ENCODE measurements at regions not wholly inside any gene's neighbourhood (a gene's known extent, or its start where the extent isn't known, plus 50 kb on each side); places are given as distances from the start of the nearest gene placed in this dataset.

DNA sequence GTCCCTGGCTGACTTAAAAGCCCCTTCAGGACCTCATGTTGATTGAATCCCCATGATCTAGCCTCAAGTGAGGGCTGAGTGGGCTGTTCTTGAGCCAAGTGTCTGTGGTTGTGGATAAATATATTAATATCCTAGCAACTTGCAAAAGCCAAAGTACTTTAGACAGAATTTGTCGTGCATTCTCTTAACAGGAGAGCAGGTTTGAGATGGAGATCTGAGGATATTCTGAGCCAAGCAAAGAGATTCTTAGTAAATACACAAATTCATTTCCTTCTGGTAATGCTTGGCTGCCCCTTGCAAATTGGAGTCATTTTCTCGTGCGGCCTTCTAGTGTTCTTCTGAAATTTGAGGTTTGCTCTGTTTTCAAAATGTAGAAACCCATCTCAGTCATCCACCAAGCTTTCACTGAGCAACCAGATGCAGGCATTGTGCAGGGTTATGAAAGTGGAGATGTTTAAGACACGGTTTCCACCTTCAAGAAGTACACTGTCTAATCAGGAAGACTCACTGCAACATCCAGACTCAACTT is 242.1 kb upstream of the JUN start:
- DNase-seq (ENCODE audit: low read depth), result peak; percentile 67

DNA sequence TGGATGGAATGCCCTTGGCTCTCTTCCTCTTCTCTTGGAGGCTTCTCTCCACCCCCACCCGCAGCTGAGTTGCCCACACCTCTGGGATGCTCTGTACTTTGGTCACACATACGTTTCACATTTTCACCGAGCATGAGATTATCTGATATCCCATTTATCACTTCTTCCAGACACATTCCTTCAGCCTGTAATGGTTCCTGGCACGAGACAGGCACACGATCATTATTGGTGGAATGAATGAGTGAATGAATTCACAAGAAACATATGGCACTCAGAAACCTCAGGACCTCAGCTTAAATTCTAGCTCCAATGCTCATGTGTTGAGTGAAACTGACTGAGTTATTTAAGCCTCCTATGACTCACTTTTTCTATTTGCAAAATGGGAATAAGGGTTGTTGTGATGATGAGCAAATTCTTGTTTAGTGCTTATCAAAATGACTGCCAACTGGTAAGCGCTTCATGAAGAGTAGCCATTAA is 242.7 kb upstream of the JUN start:
- peak; percentile 82 for DNase-seq (ENCODE audit: low read depth)

DNA sequence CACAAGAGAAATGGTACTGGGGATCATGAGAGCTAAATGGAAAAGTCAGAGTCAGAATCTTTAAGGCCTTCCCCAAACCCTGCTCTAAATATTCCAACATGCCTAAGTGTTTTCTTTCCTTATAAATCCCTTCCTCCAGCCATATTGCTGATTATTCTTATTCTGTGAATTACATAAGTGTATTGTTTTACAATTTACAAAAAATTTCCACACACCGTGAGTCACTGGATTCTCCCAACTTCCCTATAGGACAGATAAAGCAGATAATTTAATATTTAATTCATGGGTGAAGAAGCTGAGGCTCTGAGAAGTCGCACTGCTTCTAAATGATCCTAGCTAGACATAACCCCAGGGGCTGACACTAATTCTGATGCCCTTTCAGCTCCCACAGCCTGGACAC is 243.3 kb upstream of the JUN start:
- no peak for DNase-seq (ENCODE audit: low read depth)

DNA sequence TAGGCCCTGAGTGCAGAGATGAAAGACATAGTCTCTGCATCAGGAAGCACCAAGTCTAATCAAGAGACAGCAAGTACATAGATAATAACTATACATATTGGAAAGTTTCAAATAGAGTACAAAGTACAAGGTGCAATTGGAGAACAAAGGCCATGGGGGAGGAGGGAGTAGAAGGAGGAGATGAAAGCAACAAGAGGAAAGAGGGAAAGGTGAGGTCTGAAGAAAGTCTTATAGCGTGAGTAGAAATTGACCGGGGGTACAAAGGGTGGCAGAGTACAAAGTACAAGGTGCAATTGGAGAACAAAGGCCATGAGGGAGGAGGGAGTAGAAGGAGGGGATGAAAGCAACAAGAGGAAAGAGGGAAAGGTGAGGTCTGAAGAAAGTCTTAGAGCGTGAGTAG is 244.2 kb upstream of the JUN start:
- DNase-seq (ENCODE audit: low read depth), result no peak

DNA sequence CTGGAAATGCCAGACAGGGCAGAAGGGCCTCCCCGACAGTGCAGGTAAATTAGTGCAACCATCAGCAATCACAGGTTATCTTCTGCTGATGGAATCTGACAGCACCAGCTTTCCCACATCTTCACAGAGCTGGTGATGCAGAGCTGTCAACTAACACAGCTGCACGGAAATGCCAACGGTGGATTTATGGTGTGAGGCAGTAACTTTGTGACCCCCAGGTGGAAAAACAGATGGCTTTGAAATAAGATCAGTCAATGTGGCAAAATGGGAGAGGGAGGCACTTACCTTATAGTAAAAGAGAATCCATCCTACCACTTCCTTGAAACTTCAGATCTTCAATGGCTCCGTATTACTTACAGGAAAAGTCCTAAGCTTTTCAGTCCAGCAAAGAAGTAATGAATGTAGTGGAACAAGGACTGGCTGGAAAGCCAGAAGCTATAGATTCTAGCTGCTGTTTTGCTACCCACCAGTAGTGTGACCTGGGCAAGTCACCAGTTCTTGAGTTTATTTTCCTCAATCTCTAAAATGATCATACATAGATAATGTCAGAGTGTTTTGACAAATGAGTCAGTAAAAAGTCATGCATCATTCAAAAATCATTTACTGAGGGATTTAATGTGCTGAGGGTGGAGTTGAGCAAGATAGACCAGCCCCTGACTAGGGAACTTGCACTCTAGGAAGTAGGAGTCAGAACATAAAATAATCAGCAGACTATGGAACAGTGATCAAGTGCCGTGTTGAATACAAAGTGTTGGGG is 245.7 kb upstream of the JUN start:
- DNase-seq (ENCODE audit: low read depth), result no peak

DNA sequence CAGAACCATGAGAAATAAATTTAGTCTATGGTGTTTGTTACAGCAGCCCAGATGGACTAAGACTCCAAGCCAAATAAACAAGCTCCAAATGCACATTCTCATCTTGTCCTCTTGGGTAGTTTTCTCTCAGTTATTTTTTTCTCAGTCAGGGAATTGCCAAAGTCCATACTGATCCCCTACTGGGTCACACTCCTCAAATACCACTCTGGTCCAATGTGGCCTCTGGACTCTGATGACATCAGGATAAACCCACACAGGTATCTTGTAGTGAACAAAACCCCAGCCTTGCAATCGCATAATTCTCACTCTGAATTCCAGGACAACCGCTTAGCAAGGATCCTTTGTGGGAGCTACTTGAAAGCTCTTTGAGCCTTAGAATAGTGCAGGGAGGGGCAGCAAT is 248.4 kb upstream of the JUN start:
- DNase-seq (ENCODE audit: low read depth), result no peak

DNA sequence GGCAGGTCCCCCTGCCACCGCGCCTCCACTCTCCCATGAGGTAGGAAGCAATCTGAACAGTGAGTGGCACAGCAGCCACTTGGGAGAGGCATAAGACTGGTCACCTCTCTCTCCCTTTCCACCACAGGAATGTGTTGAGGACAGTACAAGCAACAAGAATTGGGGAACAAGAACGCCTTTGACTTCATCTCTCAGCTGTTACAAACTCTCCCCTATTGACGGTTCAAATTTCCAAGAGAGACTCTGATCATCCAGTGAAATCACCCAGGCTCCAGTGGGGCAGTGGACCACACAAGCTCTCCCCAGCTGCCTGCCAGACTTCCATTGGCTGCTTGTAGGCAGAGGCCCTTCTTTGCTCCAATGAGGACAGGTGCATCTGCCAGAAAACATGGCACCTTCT is 249.9 kb upstream of the JUN start:
- no peak for DNase-seq (ENCODE audit: low read depth)

DNA sequence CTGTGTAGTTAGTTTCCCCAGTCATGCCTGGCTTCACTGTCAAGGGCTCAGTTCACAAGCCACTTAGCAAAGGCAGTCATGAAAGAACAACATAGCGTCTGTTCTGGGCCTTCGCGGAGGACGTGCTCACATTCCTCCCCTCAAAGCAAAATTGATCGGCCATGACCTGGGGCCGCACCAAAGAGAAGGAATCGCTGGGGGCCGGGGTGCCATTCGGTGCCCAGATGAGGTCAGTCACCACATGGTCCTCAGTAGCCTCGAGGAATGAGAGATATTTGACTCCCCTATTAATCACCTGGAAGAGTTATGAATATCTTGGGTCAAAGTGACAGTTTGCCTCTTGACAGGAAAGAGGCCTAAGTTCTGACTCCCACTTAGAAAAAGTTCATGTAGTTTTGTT is 251.1 kb upstream of the JUN start:
- no peak for DNase-seq (ENCODE audit: low read depth)

DNA sequence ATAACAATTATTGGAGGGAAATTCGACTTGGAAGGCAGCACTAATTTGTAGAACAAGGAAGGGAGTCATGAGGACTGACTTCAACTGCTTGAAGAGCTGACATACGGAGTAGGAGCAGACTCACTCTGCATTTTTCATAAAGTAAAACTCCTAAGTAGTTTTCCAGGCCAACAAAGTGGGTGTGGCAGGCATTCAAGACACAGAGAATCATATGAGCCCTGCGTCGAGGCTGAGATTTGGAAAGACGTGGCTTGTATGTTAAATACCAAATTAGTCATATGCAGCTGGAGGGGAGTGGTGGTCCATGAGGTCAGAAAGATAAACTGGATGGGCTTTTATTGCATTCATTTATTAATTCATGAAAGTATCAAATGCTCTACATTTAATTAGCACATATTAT is 255.7 kb upstream of the JUN start:
- no peak for DNase-seq (ENCODE audit: low read depth)

DNA sequence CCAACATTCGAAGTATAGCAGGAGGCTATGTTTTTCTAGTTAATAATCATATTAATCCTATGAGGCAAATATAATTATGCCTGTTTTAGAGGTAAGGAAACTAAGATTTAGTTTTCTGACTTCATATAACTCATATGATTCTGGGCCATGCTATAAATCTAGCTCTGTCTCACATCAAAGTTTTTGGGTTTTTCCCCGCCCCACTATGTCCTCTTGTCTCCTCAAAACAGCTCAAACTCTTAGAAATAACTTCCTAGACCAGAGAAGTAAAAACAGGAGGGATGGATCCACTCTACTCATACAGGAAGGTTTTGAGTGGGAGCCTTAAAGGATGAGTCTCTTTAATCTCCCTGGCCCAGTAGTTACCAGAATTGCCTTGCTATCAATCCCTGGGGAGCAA is 256.4 kb upstream of the FGGY start:
- no peak for DNase-seq (ENCODE audit: low read depth)

DNA sequence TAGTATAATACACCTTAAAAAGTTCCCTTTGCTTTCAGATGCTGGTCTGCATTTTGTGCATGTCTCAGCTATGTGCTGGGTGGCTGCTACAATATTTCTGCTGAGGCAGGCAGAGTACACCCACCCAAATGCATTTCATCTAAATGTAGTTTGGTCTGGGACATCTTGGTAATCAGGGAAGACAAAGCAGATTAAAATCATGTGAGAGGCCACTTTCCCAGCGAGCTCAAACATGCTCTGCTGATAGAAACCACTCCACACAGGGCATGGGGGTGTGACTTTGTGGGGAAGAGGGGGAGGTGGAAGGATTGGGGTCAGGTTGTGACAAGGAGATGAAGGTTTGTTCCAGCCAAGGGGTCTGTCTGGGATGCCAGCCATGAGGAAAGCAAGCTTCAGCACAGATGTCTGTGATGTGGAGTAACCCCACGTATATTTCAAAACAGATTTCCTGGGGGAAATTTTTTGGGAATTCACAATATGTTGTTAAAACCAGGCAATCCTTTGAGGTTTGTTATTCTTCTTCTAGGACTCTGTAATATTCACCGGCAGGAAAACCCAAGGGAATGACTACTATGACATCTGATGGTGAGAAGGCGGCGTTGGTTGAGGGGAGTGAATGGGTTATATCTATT is 255.1 kb upstream of the FGGY start:
- DNase-seq (ENCODE audit: low read depth), result no peak

DNA sequence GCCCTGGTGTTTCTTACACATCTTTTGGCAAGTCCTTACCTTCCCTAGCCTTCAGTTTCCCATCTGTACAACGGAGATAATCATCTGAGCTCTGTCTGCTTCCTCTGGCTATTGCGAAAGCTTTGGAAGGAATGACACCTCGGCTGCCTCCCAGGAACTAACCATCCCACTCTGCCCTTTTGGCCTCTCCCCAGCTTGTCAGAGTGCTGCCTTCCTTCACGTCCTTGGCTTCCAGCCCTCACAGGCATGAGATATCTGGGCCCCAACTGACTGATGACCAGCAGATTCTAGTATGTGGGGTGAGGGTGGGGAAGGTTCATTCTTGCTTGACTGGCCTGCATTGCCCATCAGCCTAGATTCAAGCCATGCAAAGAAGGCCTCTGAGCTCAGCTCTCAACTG is 253.1 kb upstream of the FGGY start:
- DNase-seq (ENCODE audit: low read depth), result peak; percentile 84

DNA sequence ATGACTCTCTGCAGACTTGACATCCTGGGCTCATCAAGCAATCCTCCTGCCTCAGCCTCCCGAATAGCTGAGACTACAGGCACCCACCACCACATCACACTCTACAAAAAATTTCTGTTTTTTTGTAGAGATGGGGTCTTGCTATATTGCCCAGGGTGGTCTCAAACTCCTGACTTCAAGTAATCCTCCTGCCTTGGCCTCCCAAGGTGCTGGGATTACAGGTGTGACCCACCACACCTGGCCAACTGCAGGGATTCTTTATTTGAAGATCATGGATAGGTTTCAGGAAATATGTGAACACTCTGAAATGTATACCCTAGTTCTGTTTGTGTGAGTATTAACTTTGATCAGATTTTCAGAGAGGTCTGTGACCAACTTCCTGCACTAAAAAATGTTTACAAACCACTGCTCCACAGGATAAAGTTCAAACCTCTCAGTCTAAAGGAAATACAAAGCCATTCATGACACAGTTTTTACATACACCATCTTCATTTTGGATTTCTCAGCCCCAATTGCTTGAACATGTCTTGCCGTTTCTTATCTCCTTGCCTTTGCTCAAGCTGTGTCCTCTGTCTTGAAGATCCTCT is 252.3 kb upstream of the FGGY start:
- DNase-seq (ENCODE audit: low read depth), result no peak

DNA sequence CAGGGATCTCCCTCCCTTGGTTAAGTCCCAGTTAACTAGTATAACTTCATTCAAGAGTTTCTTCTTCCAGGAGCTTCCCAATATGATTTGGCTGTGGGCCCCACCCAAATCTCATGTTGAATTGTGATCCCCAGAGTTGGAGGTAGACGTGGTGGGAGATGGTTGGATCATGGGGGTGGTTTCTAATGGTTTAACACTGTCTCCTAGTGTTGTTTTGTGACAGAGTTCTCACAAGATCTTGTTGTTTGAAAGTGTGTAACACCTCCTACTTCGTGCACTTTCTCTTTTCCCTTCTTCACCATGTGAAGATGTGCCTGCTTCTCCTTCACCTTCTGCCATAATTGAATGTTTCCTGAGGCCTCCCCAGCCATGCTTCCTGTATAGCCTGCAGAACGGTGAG is 251.8 kb upstream of the FGGY start:
- no peak for DNase-seq (ENCODE audit: low read depth)

DNA sequence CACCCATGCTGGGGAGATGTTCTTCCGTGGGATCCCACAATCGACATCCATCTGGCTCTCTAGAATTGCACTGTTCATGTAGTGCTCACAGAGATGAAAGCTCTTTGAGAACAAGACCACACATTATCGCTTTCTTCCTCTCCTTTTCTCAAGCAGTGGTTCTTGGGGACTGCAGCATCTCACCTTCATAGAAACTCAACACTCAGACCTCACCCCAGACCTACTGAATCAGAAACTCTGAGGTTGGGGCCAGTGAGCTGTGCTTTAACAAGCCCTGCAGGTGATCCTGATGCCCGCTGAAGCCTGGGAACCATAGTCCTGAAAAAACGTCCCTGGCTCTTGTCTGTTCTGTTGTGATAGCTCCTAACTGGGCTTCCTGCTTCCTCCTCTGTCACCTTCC is 251.3 kb upstream of the FGGY start:
- DNase-seq (ENCODE audit: low read depth), result no peak

DNA sequence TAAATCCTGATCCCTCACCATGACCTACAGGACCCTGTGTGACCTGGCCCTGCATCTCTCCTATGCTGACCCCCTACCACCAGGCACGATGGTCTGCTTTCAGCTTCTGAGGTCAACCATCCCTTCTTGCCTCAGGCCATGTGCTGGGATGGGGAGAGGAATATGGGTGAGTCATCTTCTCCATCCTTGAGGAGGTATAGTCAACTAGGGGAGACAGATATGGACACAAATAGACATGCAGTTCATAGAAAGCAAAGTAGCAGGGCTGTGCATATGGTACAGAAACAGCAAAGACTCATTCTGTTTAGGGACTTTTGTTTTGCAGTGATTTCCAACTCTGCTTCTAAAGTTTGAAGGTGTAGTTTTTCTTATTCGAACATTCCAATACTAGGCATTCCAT is 250.8 kb upstream of the FGGY start:
- no peak for DNase-seq (ENCODE audit: low read depth)

DNA sequence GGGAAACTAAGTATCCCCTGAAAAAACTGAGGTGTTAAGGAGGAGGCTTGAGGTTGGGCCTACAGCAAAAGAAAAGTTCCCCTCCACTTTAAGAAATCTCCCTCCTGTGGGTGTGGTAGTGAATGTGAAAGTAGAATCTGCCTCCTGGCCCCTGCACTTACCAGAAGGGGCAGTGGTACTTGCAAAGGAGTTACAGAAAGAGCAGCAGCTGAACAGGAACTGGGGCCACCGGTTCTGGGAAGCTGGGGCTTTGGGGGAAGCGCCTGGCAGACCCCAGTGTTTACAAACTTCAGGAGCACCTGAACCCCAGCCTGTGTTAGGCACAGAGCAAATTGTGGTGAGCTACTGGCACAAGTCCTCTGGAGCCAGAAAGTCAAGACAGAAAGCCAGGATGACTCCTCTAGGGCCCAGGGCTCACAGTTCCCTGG is 250.2 kb upstream of the FGGY start:
- no peak for DNase-seq (ENCODE audit: low read depth)

DNA sequence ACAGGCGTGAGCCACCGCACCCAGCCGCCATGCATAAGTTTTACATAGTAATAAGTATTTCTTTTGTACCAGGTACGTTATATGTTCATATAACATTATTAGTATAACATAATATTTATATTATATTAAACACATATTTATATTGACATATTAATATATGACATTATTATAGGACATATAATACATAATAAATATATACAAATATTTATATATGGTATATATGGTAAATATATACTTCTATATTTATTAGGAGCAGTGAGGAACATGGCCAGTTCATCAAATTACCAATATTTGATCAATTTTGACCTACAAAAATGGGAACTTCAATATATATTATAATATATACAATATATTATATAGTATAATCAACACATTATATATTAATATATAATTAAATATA is 245.9 kb upstream of the FGGY start:
- no peak for DNase-seq (ENCODE audit: low read depth)

DNA sequence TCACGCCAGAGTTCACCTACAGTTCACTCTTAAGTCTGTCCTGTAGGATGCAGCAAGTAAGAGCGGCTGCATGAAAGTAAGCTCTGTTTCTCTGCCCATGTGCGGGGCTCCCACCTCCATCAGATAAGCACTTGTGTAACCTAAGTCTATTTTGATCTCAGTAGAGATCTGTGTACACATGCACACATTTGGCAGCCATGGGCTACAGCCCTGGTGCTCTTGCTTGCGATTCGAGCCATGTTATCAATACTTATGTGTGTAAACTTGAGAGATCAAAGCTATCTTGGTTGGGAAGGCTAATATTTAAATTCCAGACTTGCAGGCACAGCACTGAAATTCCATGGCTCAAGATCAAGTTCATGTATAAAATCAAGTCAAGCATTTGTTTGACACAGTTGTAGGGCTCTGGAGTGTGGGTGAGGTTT is 244.7 kb upstream of the FGGY start:
- no peak for DNase-seq (ENCODE audit: low read depth)

DNA sequence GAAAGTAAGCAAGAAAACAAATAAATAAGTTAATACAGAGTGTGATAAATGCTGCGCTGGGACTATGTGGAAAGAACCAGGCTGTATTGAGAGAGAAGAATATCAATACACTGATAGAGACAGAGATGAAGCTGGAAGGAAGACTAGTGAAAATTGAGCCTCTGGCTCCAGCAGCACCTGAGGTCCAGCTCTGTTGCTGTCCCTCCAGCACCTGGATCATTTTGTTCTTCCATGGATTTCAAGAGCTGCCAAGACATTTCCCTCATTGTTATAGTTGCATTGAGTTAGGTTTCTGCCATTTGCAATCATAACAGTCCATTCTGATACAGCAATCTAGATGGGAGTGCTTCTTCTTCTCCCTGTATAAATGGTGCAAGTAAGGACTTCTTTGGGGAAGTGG is 242.7 kb upstream of the FGGY start:
- no peak for DNase-seq (ENCODE audit: low read depth)

DNA sequence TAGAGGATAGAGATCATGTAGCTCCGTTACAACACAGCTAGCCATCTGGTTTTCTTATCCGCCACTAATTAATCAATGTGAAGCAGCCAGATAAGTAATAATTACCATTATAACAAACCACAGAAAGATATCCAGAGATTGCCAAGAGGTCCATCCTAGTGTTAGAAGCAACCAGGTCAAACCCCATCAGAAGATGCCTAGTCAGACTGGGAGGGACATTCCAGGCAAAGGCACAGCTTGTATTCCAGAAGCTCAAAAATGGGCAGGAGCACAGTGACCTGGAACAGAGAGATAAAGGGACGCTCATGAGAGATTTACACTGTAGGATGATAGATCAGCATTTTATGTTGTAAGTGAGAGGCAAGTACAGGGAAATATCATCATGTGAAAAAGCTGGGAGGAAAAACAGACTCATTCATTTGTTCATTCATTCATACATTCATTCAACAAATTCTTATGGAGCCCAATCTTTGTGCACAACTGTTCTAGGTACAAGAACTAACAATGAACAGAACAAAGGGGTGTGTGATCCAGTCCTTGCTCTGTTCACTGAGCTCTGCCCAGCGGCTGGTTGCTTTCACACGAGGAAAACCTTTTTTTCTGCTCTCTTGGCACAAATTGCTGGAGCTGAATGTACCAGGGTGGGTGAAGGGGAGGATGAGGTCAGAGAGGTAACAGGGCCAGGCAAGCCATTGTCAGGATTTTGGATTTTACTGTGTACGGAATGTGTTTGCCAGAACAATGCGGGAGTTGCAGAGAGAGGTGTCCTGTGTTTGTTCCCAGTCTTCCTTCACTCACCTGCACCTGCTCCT is 240.8 kb upstream of the FGGY start:
- DNase-seq (ENCODE audit: low read depth), result no peak

DNA sequence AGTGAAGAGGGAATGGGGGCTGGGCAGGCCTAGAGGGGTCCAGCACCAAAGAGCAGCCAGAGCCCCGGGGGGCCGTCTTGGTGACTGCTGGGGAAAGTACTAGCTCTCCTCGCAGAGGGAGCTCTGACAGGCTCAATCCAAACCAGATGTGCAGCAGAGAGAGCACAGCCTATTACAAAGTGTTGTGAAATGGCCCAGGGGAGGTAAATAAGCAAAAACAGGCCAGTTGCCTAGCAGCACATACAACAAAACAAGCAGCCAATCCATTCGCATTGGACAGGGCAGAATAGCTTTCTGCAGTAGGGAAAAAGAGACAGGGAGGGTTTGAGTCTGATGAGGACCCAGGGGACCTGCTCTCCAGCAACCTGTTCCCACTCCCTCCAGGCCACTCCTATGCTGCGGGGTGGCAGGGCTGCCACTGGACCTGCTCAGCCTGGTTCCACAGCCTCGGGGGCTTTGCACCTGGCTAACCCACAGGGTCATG is 239.6 kb upstream of the FGGY start:
- peak; percentile 99 for DNase-seq (ENCODE audit: low read depth)
